PC-9 (cell line): ENCODE measurements at regions not wholly inside any gene's neighbourhood (a gene's known extent, or its start where the extent isn't known, plus 50 kb on each side); places are given as distances from the start of the nearest gene placed in this dataset.

ENCODE experiments used
- BruUV-seq: library from RNA; stranded (reverse); fragments of 400-500 nt; replicated peaks from 2 replicates; lab custom pipeline; 2021; lab: Mats Ljungman, UMichigan
- CTCF ChIA-PET: fragments of 300-600 bp; sonication (Branson Sonifier 250); formaldehyde crosslinking; loops from one replicate; lab custom pipeline; 2022; ENCODE audit warnings: antibody characterized with exemption; lab: Charles Lee
- POLR2A ChIA-PET: fragments of 300-600 bp; sonication (Branson Sonifier 250); formaldehyde crosslinking; loops from one replicate; lab custom pipeline; 2022; ENCODE audit warnings: antibody characterized with exemption; ENCODE audit not compliant: unreplicated experiment; lab: Charles Lee
- DNase-seq, 2 experiments: peaks; one replicate each; pipeline versions ENCODE4 v3.0.0 to v3.0.0-alpha.2; 2015 to 2022; ENCODE audit warnings: mixed read lengths in 1 of 2
- H2AFZ ChIP-seq: fragments of 200-600 bp; sonication (generic); 2 replicates; pipeline ENCODE4 v1.8.1; 2017; ENCODE audit warnings: antibody characterized with exemption
- H3F3A ChIP-seq: fragments of 200-600 bp; sonication (generic); 2 replicates; pipeline ENCODE4 v1.8.1; 2017; ENCODE audit warnings: antibody characterized with exemption, mild to moderate bottlenecking, low read depth; ENCODE audit not compliant: insufficient read depth
- H3K27ac ChIP-seq: fragments of 200-600 bp; sonication (generic); 2 replicates; pipeline ENCODE4 v1.6.1; 2016; ENCODE audit warnings: mixed run types
- H3K27me3 ChIP-seq: fragments of 200-600 bp; sonication (generic); 2 replicates; pipeline ENCODE4 v1.6.1; 2016; ENCODE audit warnings: low read depth, mixed run types; ENCODE audit not compliant: insufficient read depth
- H3K36me3 ChIP-seq: fragments of 200-600 bp; sonication (generic); 2 replicates; pipeline ENCODE4 v1.6.1; 2016; ENCODE audit warnings: low read depth, mixed run types
- H3K4me1 ChIP-seq: fragments of 200-600 bp; sonication (generic); replicated peaks from 2 replicates; pipeline ENCODE4 v1.6.1; 2016; ENCODE audit warnings: mixed run types; ENCODE audit not compliant: insufficient read depth
- H3K4me2 ChIP-seq: fragments of 200-600 bp; sonication (generic); 2 replicates; pipeline ENCODE4 v1.6.1; 2017; ENCODE audit warnings: mixed run types
- H3K4me3 ChIP-seq: fragments of 200-600 bp; sonication (generic); 2 replicates; pipeline ENCODE4 v1.6.1; 2016; ENCODE audit warnings: mixed run types
- H3K79me2 ChIP-seq: fragments of 200-600 bp; sonication (generic); 2 replicates; pipeline ENCODE4 v1.6.1; 2017; ENCODE audit warnings: low read depth, mixed run types
- H3K9me2 ChIP-seq: fragments of 200-600 bp; sonication (generic); 2 replicates; pipeline ENCODE4 v1.8.1; 2017; ENCODE audit warnings: mild to moderate bottlenecking; ENCODE audit not compliant: insufficient read depth
- H3K9me3 ChIP-seq: fragments of 200-600 bp; sonication (generic); 2 replicates; pipeline ENCODE4 v1.8.1; 2016; ENCODE audit warnings: low read depth; ENCODE audit not compliant: insufficient read depth
- H4K20me1 ChIP-seq: fragments of 200-600 bp; sonication (generic); 2 replicates; pipeline ENCODE4 v1.8.1; 2017; ENCODE audit not compliant: insufficient read depth
- CTCF ChIP-seq: fragments of 200-600 bp; sonication (generic); conservative IDR thresholded peaks from 2 replicates; pipeline ENCODE4 v1.6.1; 2017; ENCODE audit warnings: mixed run types, antibody characterized with exemption, mild to moderate bottlenecking, moderate library complexity
- EZH2 ChIP-seq: fragments of 200-600 bp; sonication (generic); IDR thresholded peaks from 2 replicates; pipeline ENCODE4 v1.8.0; 2017; ENCODE audit warnings: antibody characterized with exemption, low read depth
- intact Hi-C: fragments of 100-400 bp; cut with micrococcal nuclease; formaldehyde crosslinking; loops from one replicate; pipeline ENCODE4 v1.10.0; 2022; ENCODE audit not compliant: unreplicated experiment

- POLR2A ChIA-PET = interaction anchor here (0.6 to 0.7 kb wide), 2 partner anchors 137 to 239 kb away, joined by 4 to 18 read pairs; no protein-coding TSS in a partner anchor
- H2AFZ ChIP-seq = 0 out of 2 replicates have a peak overlapping the region, but pooled peaks have one; percentile 27
- no TSS peak for BruUV-seq
Observed at GRCh38 chr10:65355141-65355680, 1570.6 kb upstream of the LRRTM3 start.

GRCh38 chr10:65358565-65358964 lies 1567.3 kb upstream of the LRRTM3 start:
- no peak overlapping the region for H3K4me2 ChIP-seq
- no peaks in the 10 kb centered on the region for H3K79me2 ChIP-seq
- no peak overlapping the region for H3K27ac ChIP-seq
- intact Hi-C loops = no loop called here
- no peaks in the 10 kb centered on the region for H3K4me1 ChIP-seq
- H3F3A ChIP-seq = no peaks in the 10 kb centered on the region
- DNase-seq = peak in 1 of 2 experiments; percentile 15
- H3K36me3 ChIP-seq = no peaks in the 10 kb centered on the region
- H3K27me3 ChIP-seq = no peaks in the 10 kb centered on the region
- BruUV-seq = no TSS peak
- peaks cover 4% of the 10 kb centered on the region; the same call in 1 of the 2 replicates for H3K9me2 ChIP-seq
- POLR2A ChIA-PET = no interaction called here
- H3K4me3 ChIP-seq = no peak overlapping the region
- CTCF ChIA-PET = no interaction called here
- H2AFZ ChIP-seq = no peak overlapping the region
- peak; percentile 60 for TF ChIP-seq CTCF
- no peak for TF ChIP-seq EZH2
- H3K9me3 ChIP-seq = no peaks in the 10 kb centered on the region
- no peaks in the 10 kb centered on the region for H4K20me1 ChIP-seq

More at GRCh38 chr10:65355141-65355680, 1570.6 kb upstream of the LRRTM3 start:
- CTCF ChIA-PET = no interaction called here
- Histone ChIP-seq H4K20me1 (no peaks in the 10 kb centered on the region), H3K4me3 (no peak overlapping the region), H3K27ac (no peak overlapping the region), H3K9me2 (no peaks in the 10 kb centered on the region), H3K27me3 (no peaks in the 10 kb centered on the region), H3K9me3 (no peaks in the 10 kb centered on the region), H3F3A (no peaks in the 10 kb centered on the region), H3K4me2 (no peak overlapping the region), H3K4me1 (no peaks in the 10 kb centered on the region), H3K79me2 (no peaks in the 10 kb centered on the region), H3K36me3 (no peaks in the 10 kb centered on the region)
- DNase-seq = no peak
- intact Hi-C loops = no loop called here
- no peak for TF ChIP-seq CTCF

- intact Hi-C loops = no loop called here
- BruUV-seq = no TSS peak
- Histone ChIP-seq H3K4me2 (no peak overlapping the region), H3K27me3 (no peaks in the 10 kb centered on the region), H3K9me2 (peaks cover 4% of the 10 kb centered on the region; the same call in 1 of the 2 replicates), H3K36me3 (no peaks in the 10 kb centered on the region), H4K20me1 (no peaks in the 10 kb centered on the region), H3K9me3 (no peaks in the 10 kb centered on the region), H3K4me1 (no peaks in the 10 kb centered on the region), H3K4me3 (no peak overlapping the region), H3F3A (no peaks in the 10 kb centered on the region), H3K79me2 (no peaks in the 10 kb centered on the region), H3K27ac (no peak overlapping the region), H2AFZ (no peak overlapping the region)
- CTCF ChIA-PET = no interaction called here
- no peak for TF ChIP-seq CTCF
- TF ChIP-seq EZH2 = no peak
- POLR2A ChIA-PET = no interaction called here
- no peak for DNase-seq
Observed at GRCh38 chr10:65360497-65360896, 1565.3 kb upstream of the LRRTM3 start.
